ENCODE measurements at regions not wholly inside any gene's neighbourhood (a gene's known extent, or its start where the extent isn't known, plus 50 kb on each side); places are given as distances from the start of the nearest gene placed in this dataset.

- H3K36me3 ChIP-seq (replicated peaks; ENCODE audit: control insufficient read depth, insufficient read depth, low read length): no peaks in the 10 kb centered on the region
- no peak overlapping the region for H3K4me3 ChIP-seq (ENCODE audit: insufficient read depth, low read depth, low read length)
- H3K27me3 ChIP-seq (ENCODE audit: control insufficient read depth, insufficient read depth, low read length): no peaks in the 10 kb centered on the region
- DNase-seq: no peak
Observed at GRCh38 chr2:7835151-7835550, 846.7 kb upstream of the ID2 start.

- Histone ChIP-seq H3K4me3 (ENCODE audit: insufficient read depth, low read depth, low read length) (no peak overlapping the region), H3K27me3 (ENCODE audit: control insufficient read depth, insufficient read depth, low read length) (no peaks in the 10 kb centered on the region), H3K36me3 (replicated peaks; ENCODE audit: control insufficient read depth, insufficient read depth, low read length) (no peaks in the 10 kb centered on the region)
- DNase-seq: no peak
Observed at GRCh38 chr2:7835693-7836680, 845.9 kb upstream of the ID2 start.

- no peaks in the 10 kb centered on the region for H3K27me3 ChIP-seq (ENCODE audit: control insufficient read depth, insufficient read depth, low read length)
- no peak overlapping the region for H3K4me3 ChIP-seq (ENCODE audit: insufficient read depth, low read depth, low read length)
- DNase-seq: no peak
- no peaks in the 10 kb centered on the region for H3K36me3 ChIP-seq (replicated peaks; ENCODE audit: control insufficient read depth, insufficient read depth, low read length)
Observed at GRCh38 chr2:7837237-7837760, 844.6 kb upstream of the ID2 start.

- no peak overlapping the region for H3K4me3 ChIP-seq (ENCODE audit: insufficient read depth, low read depth, low read length)
- H3K27me3 ChIP-seq (ENCODE audit: control insufficient read depth, insufficient read depth, low read length): no peaks in the 10 kb centered on the region
- DNase-seq: no peak
- H3K36me3 ChIP-seq (replicated peaks; ENCODE audit: control insufficient read depth, insufficient read depth, low read length): no peaks in the 10 kb centered on the region
Observed at GRCh38 chr2:7838669-7839068, 843.2 kb upstream of the ID2 start.

- Histone ChIP-seq H3K27me3 (ENCODE audit: control insufficient read depth, insufficient read depth, low read length) (no peaks in the 10 kb centered on the region), H3K36me3 (replicated peaks; ENCODE audit: control insufficient read depth, insufficient read depth, low read length) (no peaks in the 10 kb centered on the region), H3K4me3 (ENCODE audit: insufficient read depth, low read depth, low read length) (no peak overlapping the region)
- no peak for DNase-seq
Observed at GRCh38 chr2:7840651-7841380, 841.0 kb upstream of the ID2 start.

- no peak overlapping the region for H3K4me3 ChIP-seq (ENCODE audit: insufficient read depth, low read depth, low read length)
- H3K27me3 ChIP-seq (ENCODE audit: control insufficient read depth, insufficient read depth, low read length): no peaks in the 10 kb centered on the region
- H3K36me3 ChIP-seq (replicated peaks; ENCODE audit: control insufficient read depth, insufficient read depth, low read length): no peaks in the 10 kb centered on the region
- DNase-seq: no peak
Observed at GRCh38 chr2:7841751-7842150, 840.1 kb upstream of the ID2 start.

GRCh38 chr2:7844414-7844965 lies 837.4 kb upstream of the ID2 start:
- no peak overlapping the region for H3K4me3 ChIP-seq (ENCODE audit: insufficient read depth, low read depth, low read length)
- no peaks in the 10 kb centered on the region for H3K36me3 ChIP-seq (replicated peaks; ENCODE audit: control insufficient read depth, insufficient read depth, low read length)
- DNase-seq: peak; percentile 30
- no peaks in the 10 kb centered on the region for H3K27me3 ChIP-seq (ENCODE audit: control insufficient read depth, insufficient read depth, low read length)

GRCh38 chr2:7845332-7845731 lies 836.5 kb upstream of the ID2 start:
- H3K27me3 ChIP-seq (ENCODE audit: control insufficient read depth, insufficient read depth, low read length): no peaks in the 10 kb centered on the region
- DNase-seq: no peak
- no peak overlapping the region for H3K4me3 ChIP-seq (ENCODE audit: insufficient read depth, low read depth, low read length)
- no peaks in the 10 kb centered on the region for H3K36me3 ChIP-seq (replicated peaks; ENCODE audit: control insufficient read depth, insufficient read depth, low read length)

- Histone ChIP-seq H3K4me3 (ENCODE audit: insufficient read depth, low read depth, low read length) (no peak overlapping the region), H3K27me3 (ENCODE audit: control insufficient read depth, insufficient read depth, low read length) (no peaks in the 10 kb centered on the region), H3K36me3 (replicated peaks; ENCODE audit: control insufficient read depth, insufficient read depth, low read length) (no peaks in the 10 kb centered on the region)
- no peak for DNase-seq
Observed at GRCh38 chr2:7846607-7847006, 835.2 kb upstream of the ID2 start.

GRCh38 chr2:7847321-7847720 lies 834.5 kb upstream of the ID2 start:
- H3K27me3 ChIP-seq (ENCODE audit: control insufficient read depth, insufficient read depth, low read length): no peaks in the 10 kb centered on the region
- no peaks in the 10 kb centered on the region for H3K36me3 ChIP-seq (replicated peaks; ENCODE audit: control insufficient read depth, insufficient read depth, low read length)
- no peak overlapping the region for H3K4me3 ChIP-seq (ENCODE audit: insufficient read depth, low read depth, low read length)
- DNase-seq: no peak

GRCh38 chr2:7849027-7849426 lies 832.8 kb upstream of the ID2 start:
- Histone ChIP-seq H3K36me3 (replicated peaks; ENCODE audit: control insufficient read depth, insufficient read depth, low read length) (no peaks in the 10 kb centered on the region), H3K4me3 (ENCODE audit: insufficient read depth, low read depth, low read length) (no peak overlapping the region), H3K27me3 (ENCODE audit: control insufficient read depth, insufficient read depth, low read length) (no peaks in the 10 kb centered on the region)
- no peak for DNase-seq

GRCh38 chr2:7849531-7849930 lies 832.3 kb upstream of the ID2 start:
- Histone ChIP-seq H3K4me3 (ENCODE audit: insufficient read depth, low read depth, low read length) (no peak overlapping the region), H3K36me3 (replicated peaks; ENCODE audit: control insufficient read depth, insufficient read depth, low read length) (no peaks in the 10 kb centered on the region), H3K27me3 (ENCODE audit: control insufficient read depth, insufficient read depth, low read length) (no peaks in the 10 kb centered on the region)
- no peak for DNase-seq

GRCh38 chr2:7852546-7852945 lies 829.3 kb upstream of the ID2 start:
- no peaks in the 10 kb centered on the region for H3K36me3 ChIP-seq (replicated peaks; ENCODE audit: control insufficient read depth, insufficient read depth, low read length)
- no peak for DNase-seq
- H3K27me3 ChIP-seq (ENCODE audit: control insufficient read depth, insufficient read depth, low read length): no peaks in the 10 kb centered on the region

GRCh38 chr2:7857904-7858303 lies 824.0 kb upstream of the ID2 start:
- DNase-seq: no peak
- Histone ChIP-seq H3K4me3 (ENCODE audit: insufficient read depth, low read depth, low read length) (no peak overlapping the region), H3K36me3 (replicated peaks; ENCODE audit: control insufficient read depth, insufficient read depth, low read length) (no peaks in the 10 kb centered on the region), H3K27me3 (ENCODE audit: control insufficient read depth, insufficient read depth, low read length) (no peaks in the 10 kb centered on the region)

More at GRCh38 chr2:7852546-7852945, 829.3 kb upstream of the ID2 start:
- no peak overlapping the region for H3K4me3 ChIP-seq (ENCODE audit: insufficient read depth, low read depth, low read length)
